K562 (cell line): ENCODE measurements at regions not wholly inside any gene's neighbourhood (a gene's known extent, or its start where the extent isn't known, plus 50 kb on each side); places are given as distances from the start of the nearest gene placed in this dataset.

Source experiments
- ATAC-seq: fragments of 200-7000 bp; cut with Tn5 transposase; 3 replicates; pipeline ENCODE4 v1.9.1; 2020; ENCODE audit warnings: moderate library complexity
- BruUV-seq: library from RNA; stranded (reverse); fragments of 400-500 nt; replicated peaks from 2 replicates; lab custom pipeline; 2021; lab: Mats Ljungman, UMichigan
- CTCF ChIA-PET: fragments of 300-600 bp; formaldehyde crosslinking; extraction: SDS; loops from one replicate; lab custom pipeline; 2021; ENCODE audit warnings: low intra/inter-chr PET ratio; lab: Yijun Ruan, JAX
- POLR2A ChIA-PET: fragments of 300-600, 350-650 bp; sonication (Branson Sonifier 250); formaldehyde crosslinking; extraction: SDS; loops from one replicate; lab custom pipeline; 2021; ENCODE audit warnings: antibody characterized with exemption, inconsistent platforms; lab: Yijun Ruan, JAX
- DNase-seq, 4 experiments: peaks; one replicate each; pipeline versions ENCODE4 v3.0.0 to v3.0.0-alpha.2; 2011 to 2018; ENCODE audit warnings: low spot score in 3 of 4, mixed read lengths in 3 of 4; ENCODE audit errors: extremely low read depth in 1 of 4
- FAIRE-seq: peaks from 2 replicates; lab custom pipeline; 2011; peaks lifted over from hg19 to GRCh38; lab: Jason Lieb, UNC
- H2AFZ ChIP-seq: 2 replicates; pipeline ENCODE4 v1.6.0; 2011; ENCODE audit warnings: low read depth, low read length, control low read depth, inconsistent platforms
- H3K27ac ChIP-seq: fragments of 200-600 bp; 3 replicates; pipeline ENCODE4 v1.8.0; 2011; ENCODE audit warnings: low read depth, mild to moderate bottlenecking, control low read depth, inconsistent platforms, low read length, moderate library complexity, mixed read lengths; ENCODE audit errors: extremely low read depth
- H3K27me3 ChIP-seq, 2 experiments: fragments of 300-600 bp in 1 of 2; 2 replicates in 1 of 2; 3 replicates in 1 of 2; pipeline versions ENCODE4 v1.6.0 to v1.8.0; 2011; ENCODE audit warnings: inconsistent platforms in 2 of 2, low read length in 2 of 2, mild to moderate bottlenecking in 1 of 2, mixed read lengths in 1 of 2, moderate library complexity in 1 of 2; ENCODE audit not compliant: control insufficient read depth in 2 of 2, insufficient read depth in 2 of 2
- H3K36me3 ChIP-seq: fragments of 300-600 bp; 3 replicates; pipeline ENCODE4 v1.8.0; 2011; ENCODE audit warnings: mild to moderate bottlenecking, low read length, inconsistent platforms; ENCODE audit not compliant: control insufficient read depth, insufficient read depth
- H3K4me1 ChIP-seq, 2 experiments: fragments of 200-600 bp in 1 of 2; replicated peaks in 1 of 2; 2 replicates in 1 of 2; 3 replicates in 1 of 2; pipeline versions ENCODE4 v1.5.1 to v1.8.0; 2011; ENCODE audit warnings: inconsistent platforms in 2 of 2, low read length in 2 of 2, mild to moderate bottlenecking in 1 of 2, mixed read lengths in 1 of 2, moderate library complexity in 1 of 2; ENCODE audit not compliant: control insufficient read depth in 2 of 2, insufficient read depth in 2 of 2
- H3K4me2 ChIP-seq: 2 replicates; pipeline ENCODE4 v1.6.1; 2011; ENCODE audit warnings: low read length, control low read depth, inconsistent platforms, mixed read lengths; ENCODE audit not compliant: insufficient read depth
- H3K4me3 ChIP-seq: fragments of 200-600 bp; sonication (generic), shearing (Covaris generic); 2 replicates; pipeline ENCODE4 v1.5.1; 2016; ENCODE audit warnings: control low read depth, inconsistent platforms
- H3K79me2 ChIP-seq: fragments of 200-600 bp; 3 replicates; pipeline ENCODE4 v1.8.0; 2011; ENCODE audit warnings: low read length, inconsistent platforms; ENCODE audit not compliant: control insufficient read depth, insufficient read depth
- H3K9ac ChIP-seq, 2 experiments: 2 replicates each; pipeline versions ENCODE4 v1.6.0 to v1.6.1; 2011; ENCODE audit warnings: low read depth in 2 of 2, low read length in 2 of 2, control low read depth in 1 of 2, inconsistent platforms in 1 of 2, mild to moderate bottlenecking in 1 of 2, mixed read lengths in 1 of 2; ENCODE audit not compliant: insufficient read depth in 1 of 2
- H3K9me1 ChIP-seq: one replicate; pipeline ENCODE4 v1.6.0; 2011; ENCODE audit warnings: inconsistent platforms, mild to moderate bottlenecking, low read length, moderate library complexity; ENCODE audit not compliant: control insufficient read depth, insufficient read depth
- H3K9me3 ChIP-seq: replicated peaks from 2 replicates; pipeline ENCODE4 v1.5.1; 2011; ENCODE audit warnings: low read depth, low read length, inconsistent platforms; ENCODE audit not compliant: control insufficient read depth, insufficient read depth
- H4K20me1 ChIP-seq: replicated peaks from 2 replicates; pipeline ENCODE4 v1.6.1; 2011; ENCODE audit warnings: low read length, inconsistent platforms, mixed read lengths; ENCODE audit not compliant: control insufficient read depth, insufficient read depth
- BCL6 ChIP-seq: fragments of 250-450 bp; sonication (Bioruptor Pico); IDR thresholded peaks from 2 replicates; pipeline ENCODE4 v1.4.0; 2020
- ELK1 ChIP-seq: sonication (generic); formaldehyde crosslinking; IDR thresholded peaks from 2 replicates; pipeline ENCODE4 v1.8.1; 2022; ENCODE audit warnings: missing genetic modification reagents
- FOXJ3 ChIP-seq: sonication (generic); formaldehyde crosslinking; IDR thresholded peaks from 2 replicates; pipeline ENCODE4 v1.4.0; 2020; ENCODE audit warnings: mild to moderate bottlenecking, missing genetic modification reagents
- HMG20B ChIP-seq: fragments of 250-450 bp; sonication (Bioruptor Pico); IDR thresholded peaks from 2 replicates; pipeline ENCODE4 v1.5.0; 2021; ENCODE audit warnings: mild to moderate bottlenecking
- LCOR ChIP-seq: sonication (generic); formaldehyde crosslinking; IDR thresholded peaks from 2 replicates; pipeline ENCODE4 v1.8.0; 2022; ENCODE audit warnings: mild to moderate bottlenecking, missing genetic modification reagents
- MEIS2 ChIP-seq: fragments of 450-650 bp; IDR thresholded peaks from 2 replicates; pipeline ENCODE4 v1.6.1; 2014; ENCODE audit warnings: mild to moderate bottlenecking; ENCODE audit not compliant: partially characterized antibody
- NR1H2 ChIP-seq: sonication (generic); formaldehyde crosslinking; IDR thresholded peaks from 2 replicates; pipeline ENCODE4 v1.4.0; 2020; ENCODE audit warnings: mild to moderate bottlenecking, missing genetic modification reagents
- POLR2A ChIP-seq: fragments of 450-650 bp; conservative IDR thresholded peaks from 2 replicates; pipeline ENCODE4 v1.6.1; 2016
- SP1 ChIP-seq: sonication (generic); formaldehyde crosslinking; IDR thresholded peaks from 2 replicates; pipeline ENCODE4 v1.8.1; 2022; ENCODE audit warnings: mild to moderate bottlenecking, missing genetic modification reagents
- ZBTB43 ChIP-seq: sonication (generic); formaldehyde crosslinking; IDR thresholded peaks from 2 replicates; pipeline ENCODE4 v1.8.0; 2023; ENCODE audit warnings: mild to moderate bottlenecking, missing genetic modification reagents
- ZNF766 ChIP-seq: fragments of 200-800 bp; sonication (Bioruptor generic); conservative IDR thresholded peaks from 2 replicates; pipeline ENCODE4 v1.6.1; 2016; ENCODE audit warnings: missing genetic modification characterization, missing compliant biosample characterization
- WGBS: fragments of 100-300 bp; shearing (Covaris generic); methylation state at CpG from one replicate; pipeline ENCODE4 v1.1.6; 2016; ENCODE audit warnings: low coverage, mixed read lengths; ENCODE audit not compliant: insufficient coverage; ENCODE audit errors: missing lambda C conversion rate; 5-methylcytosine and 5-hydroxymethylcytosine counted together
- in situ Hi-C: fragments of 300-500 bp; cut with MboI; formaldehyde crosslinking; loops from 4 replicates; pipeline ENCODE4 v1.15.0; 2018; ENCODE audit warnings: inconsistent platforms, mixed read lengths
- intact Hi-C: fragments of 100-400 bp; cut with micrococcal nuclease; formaldehyde crosslinking; loops from 2 replicates; pipeline ENCODE4 v1.14.2; 2022
- TF ChIP-seq, protein P1 (sequence below): IDR thresholded peaks from 2 replicates; pipeline ENCODE4 v1.6.1; 2016; ENCODE audit warnings: missing genetic modification characterization, missing compliant biosample characterization
- TF ChIP-seq, protein P2 (sequence below): fragments of 450-650 bp; IDR thresholded peaks from 2 replicates; pipeline ENCODE4 v1.6.1; 2016; ENCODE audit warnings: mild to moderate bottlenecking

DNA sequence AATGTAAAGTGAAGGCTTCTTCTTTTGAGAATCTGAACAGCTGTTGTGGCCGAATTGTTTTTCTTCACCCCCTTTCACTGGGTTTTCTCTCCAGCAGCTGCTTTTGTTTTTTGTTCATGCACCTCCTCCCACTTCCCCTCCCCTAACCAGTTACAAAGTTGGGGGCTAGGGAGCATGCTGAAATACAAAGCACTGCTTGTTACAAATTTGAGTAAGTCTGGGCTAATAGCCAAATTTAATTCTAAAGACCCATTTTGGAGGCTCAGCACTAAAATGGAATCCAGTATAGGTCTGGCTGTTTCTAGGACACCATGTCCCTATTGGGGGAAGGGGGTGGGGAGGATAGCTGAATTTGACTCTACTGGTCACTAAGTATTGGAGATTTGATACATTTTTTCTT, 89.2 kb upstream of the GPM6B start:
- Histone ChIP-seq H3K27me3 (peaks cover 0 to 2% of the 10 kb centered on the region in 2 experiments; a peak in 3 of 5 replicates), H3K9ac (no peak overlapping the region), H3K27ac (no peak overlapping the region), H3K9me3 (no peaks in the 10 kb centered on the region), H4K20me1 (no peaks in the 10 kb centered on the region), H3K4me1 (no peaks in the 10 kb centered on the region), H2AFZ (no peak overlapping the region), H3K4me3 (no peak overlapping the region), H3K79me2 (no peaks in the 10 kb centered on the region), H3K4me2 (no peak overlapping the region), H3K36me3 (no peaks in the 10 kb centered on the region), H3K9me1 (no peaks in the 10 kb centered on the region)
- DNase-seq (no peak), FAIRE-seq (no peak), ATAC-seq (no peak)
- no TSS peak for BruUV-seq
- TF ChIP-seq, protein P1, sequence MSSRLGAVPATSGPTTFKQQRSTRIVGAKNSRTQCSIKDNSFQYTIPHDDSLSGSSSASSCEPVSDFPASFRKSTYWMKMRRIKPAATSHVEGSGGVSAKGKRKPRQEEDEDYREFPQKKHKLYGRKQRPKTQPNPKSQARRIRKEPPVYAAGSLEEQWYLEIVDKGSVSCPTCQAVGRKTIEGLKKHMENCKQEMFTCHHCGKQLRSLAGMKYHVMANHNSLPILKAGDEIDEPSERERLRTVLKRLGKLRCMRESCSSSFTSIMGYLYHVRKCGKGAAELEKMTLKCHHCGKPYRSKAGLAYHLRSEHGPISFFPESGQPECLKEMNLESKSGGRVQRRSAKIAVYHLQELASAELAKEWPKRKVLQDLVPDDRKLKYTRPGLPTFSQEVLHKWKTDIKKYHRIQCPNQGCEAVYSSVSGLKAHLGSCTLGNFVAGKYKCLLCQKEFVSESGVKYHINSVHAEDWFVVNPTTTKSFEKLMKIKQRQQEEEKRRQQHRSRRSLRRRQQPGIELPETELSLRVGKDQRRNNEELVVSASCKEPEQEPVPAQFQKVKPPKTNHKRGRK: no peak
- no peak for TF ChIP-seq LCOR (CRISPR knock-in tag)
- no peak for TF ChIP-seq ELK1
- no peak for TF ChIP-seq SP1
- no peak for TF ChIP-seq POLR2A
- TF ChIP-seq, protein P2, sequence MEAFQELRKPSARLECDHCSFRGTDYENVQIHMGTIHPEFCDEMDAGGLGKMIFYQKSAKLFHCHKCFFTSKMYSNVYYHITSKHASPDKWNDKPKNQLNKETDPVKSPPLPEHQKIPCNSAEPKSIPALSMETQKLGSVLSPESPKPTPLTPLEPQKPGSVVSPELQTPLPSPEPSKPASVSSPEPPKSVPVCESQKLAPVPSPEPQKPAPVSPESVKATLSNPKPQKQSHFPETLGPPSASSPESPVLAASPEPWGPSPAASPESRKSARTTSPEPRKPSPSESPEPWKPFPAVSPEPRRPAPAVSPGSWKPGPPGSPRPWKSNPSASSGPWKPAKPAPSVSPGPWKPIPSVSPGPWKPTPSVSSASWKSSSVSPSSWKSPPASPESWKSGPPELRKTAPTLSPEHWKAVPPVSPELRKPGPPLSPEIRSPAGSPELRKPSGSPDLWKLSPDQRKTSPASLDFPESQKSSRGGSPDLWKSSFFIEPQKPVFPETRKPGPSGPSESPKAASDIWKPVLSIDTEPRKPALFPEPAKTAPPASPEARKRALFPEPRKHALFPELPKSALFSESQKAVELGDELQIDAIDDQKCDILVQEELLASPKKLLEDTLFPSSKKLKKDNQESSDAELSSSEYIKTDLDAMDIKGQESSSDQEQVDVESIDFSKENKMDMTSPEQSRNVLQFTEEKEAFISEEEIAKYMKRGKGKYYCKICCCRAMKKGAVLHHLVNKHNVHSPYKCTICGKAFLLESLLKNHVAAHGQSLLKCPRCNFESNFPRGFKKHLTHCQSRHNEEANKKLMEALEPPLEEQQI: no peak
- TF ChIP-seq BCL6: no peak
- TF ChIP-seq HMG20B: no peak
- TF ChIP-seq ZNF766 (CRISPR knock-in tag): no peak
- TF ChIP-seq MEIS2: no peak
- no peak for TF ChIP-seq ZBTB43 (CRISPR knock-in tag)
- TF ChIP-seq NR1H2 (CRISPR knock-in tag): no peak
- TF ChIP-seq FOXJ3 (CRISPR knock-in tag): no peak
- CTCF ChIA-PET: no interaction called here
- in situ Hi-C loops (no loop called here), intact Hi-C loops (no loop called here)
- POLR2A ChIA-PET: interaction anchor here (0.8 kb wide), 1 partner anchor 1666 kb away, joined by 4 read pairs; no protein-coding TSS in a partner anchor
- 0% methylated on average over 1 of the region's 1 CpG for WGBS
